ENCODE measurements at regions not wholly inside any gene's neighbourhood (a gene's known extent, or its start where the extent isn't known, plus 50 kb on each side); places are given as distances from the start of the nearest gene placed in this dataset.
"Not testable (repeated sequence)": the region's sequence is repeated elsewhere in the genome, so short reads cannot be mapped to it uniquely, and the experiment has no call there.

DNA sequence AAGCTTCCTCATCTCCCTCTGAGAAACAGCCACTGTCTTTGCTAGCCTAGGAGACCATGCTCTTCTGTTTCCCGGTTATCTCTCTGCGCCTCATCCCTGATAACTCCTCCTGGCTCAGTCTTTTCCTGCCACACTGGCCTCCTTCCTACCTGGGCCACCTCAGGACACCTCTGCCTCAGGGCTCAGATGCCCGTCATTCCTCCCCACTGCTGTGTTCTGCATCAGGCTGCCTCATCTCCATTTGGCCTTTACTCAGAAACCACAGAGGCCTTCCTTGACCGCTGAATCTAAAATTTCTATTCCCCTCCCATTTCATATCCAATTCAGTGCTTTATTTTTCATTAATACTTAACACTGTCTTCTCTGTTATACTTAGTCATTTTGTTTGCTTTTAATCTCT, 311.0 kb upstream of the RGS6 start:
- no peak for DNase-seq

DNA sequence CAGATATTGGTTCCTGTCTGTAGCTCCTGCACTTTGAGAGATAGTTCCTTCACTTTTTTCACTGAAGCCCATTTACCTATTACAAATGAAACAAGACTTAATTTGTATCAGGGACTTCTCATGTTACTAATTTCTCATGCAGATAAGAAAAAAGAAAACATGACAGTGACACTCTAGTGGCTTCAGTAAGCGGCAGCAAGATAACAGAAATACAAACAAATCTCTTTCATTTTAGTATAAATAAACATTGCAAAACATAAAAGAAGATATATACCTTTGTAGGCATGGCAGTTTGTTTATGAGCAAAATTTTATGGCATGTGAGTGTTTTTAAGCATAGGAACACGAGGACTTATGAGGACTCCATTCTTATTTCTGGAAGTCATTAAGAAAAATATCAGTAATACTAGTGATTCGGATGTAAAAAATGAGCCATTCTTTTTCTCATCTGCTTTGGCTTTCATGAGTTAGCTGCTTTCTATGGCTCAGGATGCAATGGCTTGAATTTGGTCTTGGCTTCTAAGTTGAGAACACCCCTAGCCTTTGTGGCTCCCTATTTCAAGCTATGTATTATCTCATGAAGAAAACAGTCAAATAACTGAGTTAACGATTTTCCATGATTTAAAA, 310.1 kb upstream of the RGS6 start:
- DNase-seq: no peak

DNA sequence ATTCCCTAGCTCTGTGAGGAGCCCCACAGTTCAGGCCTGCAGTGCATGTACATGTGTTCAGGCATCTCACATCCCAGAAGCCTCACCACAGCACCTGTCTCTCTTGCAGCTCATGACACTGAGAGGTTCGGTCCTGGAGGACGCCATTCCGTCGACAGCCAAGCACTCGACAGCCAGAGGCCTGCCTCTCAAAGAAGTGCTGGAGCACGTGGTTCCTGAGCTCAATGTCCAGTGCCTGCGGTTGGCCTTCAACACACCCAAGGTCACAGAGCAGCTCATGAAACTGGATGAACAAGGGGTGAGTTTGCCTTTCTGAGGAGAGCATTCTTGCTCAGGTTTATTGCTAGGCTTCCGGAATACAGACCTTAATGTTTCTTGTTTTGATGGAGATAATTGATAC, 308.3 kb upstream of the RGS6 start:
- DNase-seq: no peak

DNA sequence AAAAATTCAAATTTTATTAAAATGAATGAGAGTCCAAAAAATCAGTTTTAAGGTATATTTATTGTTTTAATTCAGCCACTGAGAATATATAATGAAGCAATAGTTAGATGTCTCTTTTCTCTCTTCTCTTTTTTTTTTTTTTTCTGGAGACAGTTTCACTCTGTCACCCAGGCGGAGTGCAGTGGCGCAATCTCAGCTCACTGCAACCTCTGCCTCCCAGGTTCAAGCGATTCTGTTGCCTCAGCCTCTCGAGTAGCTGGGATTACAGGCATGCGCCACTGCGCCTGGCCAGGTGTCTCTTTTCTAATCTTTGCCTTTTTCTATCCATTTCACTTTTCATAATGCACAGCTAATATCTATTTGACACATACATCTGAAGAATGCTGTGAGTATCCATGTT, 307.1 kb upstream of the RGS6 start:
- no peak for DNase-seq

DNA sequence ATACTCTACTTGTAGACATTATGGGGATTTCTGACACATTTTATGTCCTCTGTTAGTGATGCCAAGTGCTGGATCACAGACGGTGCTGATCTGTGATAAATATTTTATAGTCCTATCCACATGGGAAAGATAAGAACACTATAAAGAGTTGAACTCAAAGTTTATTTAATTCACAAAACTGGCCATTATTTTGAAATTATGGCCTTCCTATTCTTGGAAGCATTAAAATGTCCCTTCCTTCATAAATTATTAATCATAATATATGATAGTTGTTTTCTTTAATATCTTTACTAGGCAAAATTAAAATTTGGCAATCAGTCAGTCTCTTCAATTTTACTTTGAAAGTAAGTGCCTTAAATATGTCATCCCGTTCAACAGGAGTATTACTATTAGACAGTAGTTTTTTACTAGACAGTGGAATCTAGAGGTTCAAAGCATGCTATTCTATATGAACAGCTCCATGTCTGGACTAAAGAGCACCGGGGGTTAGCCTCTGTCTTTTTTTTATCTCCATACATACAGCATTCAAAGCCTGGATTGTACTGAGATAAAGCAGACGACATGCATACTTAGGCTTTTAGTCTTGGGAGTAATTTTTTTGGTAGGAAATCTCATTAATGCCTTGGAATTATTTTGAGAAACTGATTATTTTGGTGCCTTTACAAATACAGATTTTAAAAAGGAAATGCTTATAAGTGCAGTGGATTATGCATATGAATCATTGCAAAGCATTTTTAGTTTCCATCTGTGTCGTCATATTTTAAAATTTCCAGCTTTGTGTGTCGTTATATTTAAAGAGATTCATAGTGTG, 306.1 kb upstream of the RGS6 start:
- no peak for DNase-seq

DNA sequence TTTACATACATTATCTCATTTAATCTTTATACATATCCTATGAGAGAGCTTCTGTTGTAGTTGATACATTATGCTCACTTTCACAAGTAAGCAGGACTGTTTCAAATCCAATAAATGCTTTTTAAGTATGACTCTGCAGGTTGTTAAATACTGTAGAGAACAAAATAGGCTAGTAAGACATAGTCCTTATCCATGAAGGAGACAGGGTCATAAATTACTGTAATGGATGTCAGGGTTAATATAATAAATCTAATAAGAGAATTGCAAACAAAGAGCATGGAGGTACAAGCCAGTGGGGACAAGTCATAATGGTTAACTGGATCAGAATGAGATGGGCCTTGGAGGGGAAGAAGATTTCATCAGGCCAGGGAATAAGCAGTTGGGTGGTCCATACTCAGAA, 303.8 kb upstream of the RGS6 start:
- DNase-seq: no peak

DNA sequence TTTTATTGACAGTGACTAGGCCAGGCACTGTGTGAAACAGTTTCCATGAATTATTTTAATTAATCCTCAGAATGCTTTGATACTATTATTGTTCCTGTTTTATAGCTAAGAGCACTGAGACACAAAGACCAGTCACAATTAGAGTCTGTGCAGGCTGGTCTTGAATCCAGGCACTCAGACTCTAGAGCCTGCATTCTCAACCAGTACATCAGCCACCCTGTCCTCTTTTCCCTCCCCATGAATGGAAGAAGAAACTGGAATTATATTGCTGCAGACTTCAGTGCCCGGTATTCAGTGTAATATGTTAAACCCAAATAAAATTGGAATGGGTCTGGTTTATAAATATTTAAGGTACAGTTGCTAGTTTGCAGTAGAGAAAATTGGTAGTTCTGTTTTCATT, 303.0 kb upstream of the RGS6 start:
- DNase-seq: no peak

DNA sequence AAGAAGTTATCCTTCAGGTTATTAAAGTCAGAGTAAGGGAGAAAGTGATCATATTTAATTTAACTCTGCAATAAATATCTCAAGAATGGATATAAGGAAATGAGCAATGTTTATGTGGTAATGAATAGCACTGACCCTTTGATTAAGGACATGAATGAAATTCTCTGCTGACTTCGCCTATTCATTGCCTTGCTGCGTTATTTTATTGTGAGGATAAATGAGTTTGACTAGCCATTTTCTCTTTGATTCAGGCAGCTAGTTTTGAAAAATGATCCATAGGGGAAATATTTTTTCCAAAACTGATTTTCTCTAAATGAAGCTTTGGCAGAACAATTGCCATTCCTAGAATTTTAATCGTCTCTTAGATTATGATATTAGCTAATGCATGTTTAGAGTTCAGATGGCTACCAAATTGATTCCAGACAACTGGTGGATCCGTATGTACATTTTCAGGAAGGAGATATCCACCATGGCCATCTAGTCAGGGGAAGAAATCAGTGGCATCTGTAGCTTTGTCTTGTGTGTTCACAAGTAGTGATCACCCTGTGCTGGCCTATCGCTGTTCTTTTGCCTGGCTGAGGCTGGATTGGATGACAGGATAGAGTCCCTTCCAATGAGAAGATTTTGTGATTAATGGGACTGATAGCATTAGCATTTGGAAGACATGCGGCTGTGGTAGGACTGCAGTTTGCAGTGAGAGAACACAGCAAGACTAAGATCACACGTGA, 302.3 kb upstream of the RGS6 start:
- no peak for DNase-seq

DNA sequence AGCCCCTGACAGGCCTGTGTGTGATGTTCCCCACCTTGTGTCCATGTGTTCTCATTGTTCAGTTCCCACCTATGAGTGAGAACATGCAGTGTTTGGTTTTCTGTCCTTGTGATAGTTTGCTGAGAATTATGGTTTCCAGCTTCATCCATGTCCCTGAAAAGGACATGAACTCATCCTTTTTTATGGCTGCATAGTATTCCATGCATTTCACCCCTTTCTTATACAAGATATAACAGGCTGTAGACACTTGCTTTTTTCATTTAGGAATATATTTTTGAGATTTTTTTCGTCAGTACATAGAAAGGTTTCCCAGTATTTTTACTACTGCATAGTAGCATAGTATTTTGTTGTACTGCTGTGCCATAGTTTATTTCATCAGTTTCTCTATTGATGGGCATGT, 301.2 kb upstream of the RGS6 start:
- DNase-seq: not testable (repeated sequence)

DNA sequence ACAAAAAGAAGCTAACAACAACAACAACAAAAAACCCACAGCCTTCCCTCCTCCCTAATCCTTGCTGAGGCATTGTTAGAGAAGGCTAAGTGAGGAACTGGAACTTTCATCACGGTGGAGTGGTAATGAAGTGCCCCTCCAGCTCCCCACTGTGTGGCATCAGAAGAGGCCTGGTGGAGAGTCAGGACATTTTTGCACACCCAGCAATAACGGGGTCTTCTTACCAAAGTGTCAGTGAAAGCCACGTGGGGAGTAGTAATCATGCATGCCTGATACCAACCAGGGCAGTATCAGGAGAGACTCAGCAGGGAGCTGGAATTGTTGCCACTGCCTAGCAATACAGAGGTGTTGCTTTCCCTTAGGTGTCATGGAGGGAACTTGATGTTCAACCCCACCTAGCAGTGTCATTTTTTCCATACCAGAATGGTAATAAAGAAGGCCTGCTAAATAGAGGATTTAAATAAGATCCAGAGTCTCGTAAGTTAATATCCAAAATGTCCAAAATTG, 299.7 kb upstream of the RGS6 start:
- no peak for DNase-seq

DNA sequence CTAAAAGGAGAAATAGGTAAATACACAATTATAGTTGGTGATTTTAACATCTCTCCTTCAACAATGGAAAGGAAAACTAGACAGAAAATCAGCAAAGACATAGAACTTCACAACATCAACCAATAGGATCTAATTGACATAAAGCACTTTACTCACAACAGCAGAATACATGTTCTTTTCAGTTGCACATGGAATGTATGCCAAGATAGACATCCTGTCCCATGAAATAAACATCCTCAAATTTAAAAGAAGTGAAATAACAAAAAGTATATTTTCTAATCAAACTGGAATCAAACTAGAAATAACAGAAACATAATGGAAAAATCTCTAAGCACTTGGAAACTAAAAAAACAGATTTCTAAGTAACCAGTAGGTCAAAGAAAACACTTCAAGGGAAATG, 296.2 kb upstream of the RGS6 start:
- DNase-seq: no peak

DNA sequence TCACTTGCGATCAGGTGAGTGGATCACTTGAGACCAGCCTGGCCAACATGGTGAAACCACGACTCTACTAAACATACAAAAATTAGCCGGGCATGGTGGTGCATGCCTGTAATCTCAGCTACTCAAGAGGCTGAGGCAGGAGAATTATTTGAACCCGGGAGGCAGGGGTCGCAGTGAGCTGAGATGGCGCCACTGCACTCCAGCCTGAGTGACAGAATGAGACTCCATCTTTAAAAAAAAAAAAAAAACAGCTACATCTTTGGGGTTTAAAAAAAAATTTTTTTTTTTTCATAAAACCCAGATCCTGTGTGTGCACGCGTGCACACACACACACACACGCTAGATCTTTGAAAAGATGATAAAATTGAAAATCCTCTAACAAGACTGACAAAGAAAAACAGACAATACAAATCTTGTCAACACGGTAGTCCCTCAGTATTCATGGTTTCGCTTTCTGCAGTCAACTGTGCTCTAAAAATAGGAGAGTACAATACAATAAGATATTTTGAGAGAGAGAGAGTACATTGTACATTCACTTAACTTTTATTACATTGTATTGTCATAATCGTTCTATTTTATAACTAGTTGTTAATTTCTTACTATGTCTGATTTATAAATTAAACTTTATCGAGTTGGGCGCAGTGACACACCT, 295.3 kb upstream of the RGS6 start:
- DNase-seq: no peak

DNA sequence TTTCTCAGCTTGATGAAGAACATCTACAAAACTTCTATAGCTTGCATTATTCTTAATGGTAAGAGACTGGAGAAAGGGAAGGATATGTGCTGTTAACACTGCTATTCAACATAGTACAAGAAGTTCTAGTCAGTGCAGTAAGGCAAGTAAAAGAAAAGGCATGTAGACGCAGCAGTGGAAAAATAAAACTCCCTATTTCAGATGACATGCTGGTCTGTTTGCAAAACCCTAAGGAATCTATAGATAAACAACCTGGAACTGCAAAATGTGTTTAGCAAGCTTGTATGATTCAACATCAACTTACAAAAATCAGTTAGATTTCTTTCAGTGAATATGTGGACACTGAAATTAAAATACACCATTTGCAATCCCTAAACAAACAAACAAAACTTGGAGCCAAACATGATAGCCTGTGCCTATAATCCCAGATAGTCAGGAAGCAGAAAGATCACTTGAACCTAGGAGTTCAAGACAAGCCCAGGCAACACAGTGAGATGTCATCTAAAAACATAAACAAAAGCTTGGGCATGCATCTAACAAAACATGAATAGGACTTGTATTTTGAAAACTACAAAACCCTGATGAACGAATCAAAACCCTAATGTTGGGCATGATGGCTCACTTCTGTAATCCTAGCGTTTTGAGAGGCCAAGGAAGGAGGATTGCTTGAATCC, 293.6 kb upstream of the RGS6 start:
- no peak for DNase-seq

DNA sequence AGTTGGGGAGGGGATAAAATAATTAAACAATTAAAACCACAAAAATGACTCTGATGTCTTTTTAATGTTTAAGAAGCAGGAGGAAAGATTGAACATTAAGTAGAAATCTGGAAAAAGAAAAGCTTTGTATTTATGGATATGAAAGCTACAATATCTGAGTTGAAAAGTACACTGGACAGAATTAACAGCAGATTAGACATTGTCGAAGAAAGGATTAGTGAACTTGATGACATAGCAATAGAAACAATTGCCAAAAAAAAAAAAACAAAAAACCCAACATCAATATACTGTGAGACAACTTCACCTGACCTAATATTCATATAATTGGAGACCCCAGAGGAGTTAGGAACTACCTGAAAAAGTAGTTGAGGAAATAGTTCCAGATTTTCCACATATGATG, 289.5 kb upstream of the RGS6 start:
- DNase-seq: no peak

DNA sequence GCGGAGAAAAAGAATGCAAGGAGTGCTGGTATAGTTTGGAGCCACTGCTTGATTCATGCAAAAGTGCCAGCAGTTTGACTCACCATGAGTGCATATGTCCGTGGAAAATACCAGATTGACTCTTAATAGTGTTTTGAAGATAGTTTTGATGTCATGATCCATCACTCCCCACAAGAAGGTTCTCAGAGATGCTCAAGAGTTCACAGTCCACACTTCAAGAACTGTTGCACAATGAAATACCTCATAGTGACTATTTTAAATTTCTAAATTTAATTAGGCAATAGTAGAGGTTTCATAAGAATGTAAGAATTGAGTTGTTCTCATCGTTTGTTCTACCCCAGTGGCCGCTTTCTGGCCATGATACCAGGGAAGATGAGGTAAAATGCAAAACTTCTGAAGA, 286.6 kb upstream of the RGS6 start:
- no peak for DNase-seq

DNA sequence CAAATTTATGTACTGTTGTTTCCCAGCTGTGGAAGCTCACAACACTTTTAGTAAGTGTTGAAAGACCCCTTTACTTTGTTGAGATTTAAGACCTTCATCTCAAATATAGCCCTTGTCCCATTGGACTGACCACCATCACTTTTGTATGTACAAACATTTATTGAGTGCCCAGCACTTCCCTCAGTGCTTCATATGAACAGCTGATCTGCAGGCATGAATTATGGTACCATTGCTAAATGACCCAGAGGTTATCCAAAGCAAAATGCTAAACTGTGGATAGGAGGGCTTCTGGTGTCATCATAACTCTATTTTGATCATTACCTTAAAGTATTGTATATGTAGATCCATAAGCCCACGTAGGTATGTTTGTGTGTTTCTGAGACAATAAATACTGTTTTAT, 285.7 kb upstream of the RGS6 start:
- no peak for DNase-seq

DNA sequence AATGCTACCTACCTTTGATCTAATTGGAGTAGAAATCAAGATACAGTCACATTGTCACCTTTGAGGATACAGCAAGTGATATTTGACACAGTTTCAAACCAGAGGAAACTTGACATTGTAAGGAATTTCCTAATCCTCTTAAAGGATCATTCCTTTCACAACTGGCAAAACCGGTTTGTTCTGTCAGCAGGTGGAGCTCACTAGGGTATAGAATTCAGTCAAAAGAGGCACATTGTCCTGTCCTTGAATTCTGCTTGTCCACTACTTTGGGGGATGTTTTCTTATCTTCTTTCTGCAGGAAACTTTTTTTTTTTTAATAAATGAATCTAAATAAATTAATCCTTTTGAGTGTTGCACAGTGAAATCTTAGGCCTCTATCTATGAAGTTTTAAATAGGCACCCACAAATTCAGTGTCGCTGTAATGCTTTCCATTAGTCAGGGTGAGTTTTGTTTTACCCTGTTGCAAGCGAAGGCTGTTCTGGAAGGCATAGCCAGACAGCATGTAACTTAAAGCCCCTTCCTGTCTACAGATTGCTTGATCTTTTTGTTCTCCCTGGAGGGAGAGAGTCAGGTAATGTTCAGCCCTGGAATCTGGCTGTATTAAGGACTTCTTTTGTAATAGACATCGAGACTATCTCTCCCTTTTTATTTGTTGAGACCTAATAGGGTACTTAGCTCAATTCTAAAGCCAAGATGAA, 285.0 kb upstream of the RGS6 start:
- no peak for DNase-seq

DNA sequence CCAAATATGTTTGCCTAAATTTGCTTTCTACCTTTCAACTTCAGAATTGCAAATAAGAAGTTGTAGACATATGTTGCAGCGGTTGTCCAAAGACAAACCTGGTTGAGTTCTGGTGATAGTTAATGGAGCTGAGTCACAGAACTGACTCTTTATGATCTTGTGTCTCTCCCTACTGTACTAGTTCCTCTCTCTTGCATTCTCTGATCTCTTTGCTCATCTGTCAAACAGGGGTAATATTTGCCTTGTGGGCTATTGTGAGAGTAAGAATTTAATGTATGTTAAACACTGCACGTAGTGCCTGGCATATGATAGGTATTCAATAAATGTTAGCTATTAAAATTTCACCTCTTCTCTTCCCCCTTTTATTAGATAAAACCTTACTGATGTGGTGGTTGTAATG, 283.5 kb upstream of the RGS6 start:
- no peak for DNase-seq

DNA sequence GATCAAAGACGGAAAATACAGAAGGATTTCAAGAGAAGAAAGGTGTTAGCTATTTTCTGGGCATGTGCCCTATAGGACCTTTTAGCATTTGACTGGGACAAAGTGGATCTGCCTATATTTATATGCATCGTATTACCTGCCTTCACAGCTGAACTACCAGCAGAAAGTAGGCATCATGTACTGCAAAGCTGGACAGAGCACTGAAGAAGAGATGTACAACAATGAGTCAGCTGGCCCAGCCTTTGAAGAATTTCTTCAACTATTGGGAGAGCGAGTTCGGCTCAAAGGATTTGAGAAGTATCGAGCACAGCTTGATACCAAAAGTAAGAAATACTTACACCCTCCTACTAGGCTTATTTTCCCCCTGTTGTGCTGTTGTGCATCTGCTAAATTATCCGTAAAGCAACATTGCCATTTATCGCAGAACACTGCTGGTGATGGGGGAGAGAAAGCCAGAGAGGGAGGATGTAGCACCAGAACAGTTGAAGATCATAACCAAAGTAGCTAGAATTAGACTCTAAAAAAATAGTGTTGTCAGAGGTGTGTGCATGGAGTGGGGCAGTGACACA, 282.0 kb upstream of the RGS6 start:
- no peak for DNase-seq

DNA sequence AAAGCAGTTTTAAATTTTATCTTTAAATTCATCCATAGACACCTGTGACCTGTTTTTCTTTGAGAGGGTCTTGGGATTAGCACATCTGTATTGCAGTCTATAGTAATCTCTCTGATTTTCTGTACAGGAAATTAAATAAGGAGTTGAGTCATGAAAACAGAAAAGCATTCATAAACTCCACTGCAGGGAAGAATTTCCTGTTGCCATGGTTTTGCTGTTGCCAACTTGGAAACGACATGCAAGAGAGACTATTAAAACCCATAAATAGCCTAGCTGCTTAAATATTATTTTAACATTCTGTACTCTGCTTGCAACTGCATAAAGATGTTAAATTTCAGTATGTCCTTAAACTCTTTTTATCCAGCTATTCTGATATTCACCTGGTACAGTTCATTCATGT, 281.0 kb upstream of the RGS6 start:
- DNase-seq: no peak

DNA sequence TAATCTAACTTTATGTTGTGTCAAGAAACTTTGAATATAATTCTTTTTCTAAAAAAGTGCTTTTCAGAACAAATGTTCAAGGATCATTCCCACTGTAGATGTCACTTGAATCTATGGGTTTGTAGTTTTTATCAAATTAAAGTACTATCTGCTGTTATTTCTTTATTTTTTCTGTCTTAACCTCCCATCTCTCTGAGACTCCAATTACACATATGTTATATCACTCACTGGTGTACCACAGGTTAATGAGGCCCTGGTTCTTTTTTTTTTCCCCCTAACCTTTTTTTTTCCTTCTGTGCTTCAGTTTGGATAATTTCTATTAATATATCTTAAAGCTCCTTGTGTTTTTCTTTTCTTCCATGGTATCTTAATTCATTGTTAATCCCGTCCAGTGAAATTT, 279.9 kb upstream of the RGS6 start:
- DNase-seq: no peak

DNA sequence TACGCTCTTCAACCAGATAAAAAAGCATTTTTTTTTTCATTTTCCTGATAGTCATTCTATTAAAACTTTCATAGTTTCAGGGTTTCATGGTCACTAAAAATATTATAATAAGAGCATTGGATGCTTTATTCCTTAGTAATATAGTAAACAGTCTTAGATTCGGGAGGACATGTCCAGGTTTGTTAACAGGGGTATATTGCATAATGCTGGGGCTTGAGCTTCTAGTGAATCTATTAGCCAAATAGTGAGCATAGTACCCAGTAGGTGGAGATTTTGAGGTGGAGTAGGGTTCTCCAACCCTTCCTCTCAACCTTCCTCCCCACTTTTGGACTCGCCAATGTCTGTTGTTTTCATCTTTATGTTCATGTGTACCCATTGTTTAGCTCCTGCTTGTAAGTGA, 277.4 kb upstream of the RGS6 start:
- DNase-seq: no peak
